Epithelial cell of proximal tubule (primary cell): ENCODE measurements at regions not wholly inside any gene's neighbourhood (a gene's known extent, or its start where the extent isn't known, plus 50 kb on each side); places are given as distances from the start of the nearest gene placed in this dataset.

Experiments
- DNase-seq: peaks from one replicate; pipeline ENCODE4 v3.0.0-alpha.2; 2011; ENCODE audit warnings: low read depth
- H3K4me3 ChIP-seq: 2 replicates; pipeline ENCODE4 v1.5.1; 2011; ENCODE audit warnings: low read depth, mild to moderate bottlenecking, low read length
- CTCF ChIP-seq: conservative IDR thresholded peaks from 2 replicates; pipeline ENCODE4 v1.5.1; 2012; ENCODE audit warnings: low read depth, mild to moderate bottlenecking, low read length

- no peak overlapping the region for H3K4me3 ChIP-seq
- no peak for TF ChIP-seq CTCF
- no peak for DNase-seq
Measured at GRCh38 chr1:173128742-173129141, 78.0 kb upstream of the TNFSF18 start.

GRCh38 chr1:173127369-173128307 lies 76.9 kb upstream of the TNFSF18 start:
- DNase-seq, result no peak
- TF ChIP-seq CTCF, result no peak
- H3K4me3 ChIP-seq, result no peak overlapping the region

GRCh38 chr1:173126421-173126820 lies 75.7 kb upstream of the TNFSF18 start:
- no peak for TF ChIP-seq CTCF
- no peak for DNase-seq
- H3K4me3 ChIP-seq, result no peak overlapping the region

- TF ChIP-seq CTCF, result no peak
- peak; percentile 76 for DNase-seq
- H3K4me3 ChIP-seq, result peak overlapping the region; percentile 30
Measured at GRCh38 chr1:173122958-173123852, 72.5 kb upstream of the TNFSF18 start.

GRCh38 chr1:173122344-173122935 lies 71.7 kb upstream of the TNFSF18 start:
- no peak for DNase-seq
- TF ChIP-seq CTCF, result no peak
- H3K4me3 ChIP-seq, result peak overlapping the region; percentile 30

GRCh38 chr1:173118404-173118803 lies 67.7 kb upstream of the TNFSF18 start:
- DNase-seq, result no peak
- TF ChIP-seq CTCF, result no peak
- H3K4me3 ChIP-seq, result no peak overlapping the region
